NCI-H1436 treated with DMSO at 0.1 percent for 48 hours (cell line): ENCODE measurements at regions not wholly inside any gene's neighbourhood (a gene's known extent, or its start where the extent isn't known, plus 50 kb on each side); places are given as distances from the start of the nearest gene placed in this dataset.
"Not testable (repeated sequence)": the region's sequence is repeated elsewhere in the genome, so short reads cannot be mapped to it uniquely, and the experiment has no call there.

Source experiments
- DNase-seq: peaks from one replicate; lab custom pipeline; 2025; lab: John Stamatoyannopoulos, UW

GRCh38 chr14:81584495-81584894 lies 50.8 kb upstream of the SEL1L start:
- DNase-seq = no peak

GRCh38 chr14:81589381-81590065 lies 55.9 kb upstream of the SEL1L start:
- DNase-seq = no peak

- no peak for DNase-seq
Observed at GRCh38 chr14:81591266-81591665, 57.6 kb upstream of the SEL1L start.

- no peak for DNase-seq
Observed at GRCh38 chr14:81594012-81594411, 60.4 kb upstream of the SEL1L start.

GRCh38 chr14:81605660-81606059 lies 72.0 kb upstream of the SEL1L start:
- DNase-seq = no peak

GRCh38 chr14:81613341-81614045 lies 79.8 kb upstream of the SEL1L start:
- no peak for DNase-seq

GRCh38 chr14:81614302-81614701 lies 80.6 kb upstream of the SEL1L start:
- DNase-seq = not testable (repeated sequence)

GRCh38 chr14:81618695-81619094 lies 85.0 kb upstream of the SEL1L start:
- DNase-seq = no peak

GRCh38 chr14:81619816-81620215 lies 86.2 kb upstream of the SEL1L start:
- DNase-seq = peak; percentile 46

- not testable (repeated sequence) for DNase-seq
Observed at GRCh38 chr14:81623771-81624396, 90.2 kb upstream of the SEL1L start.

- DNase-seq = peak; percentile 27
Observed at GRCh38 chr14:81625343-81625742, 91.7 kb upstream of the SEL1L start.

GRCh38 chr14:81632157-81632556 lies 98.5 kb upstream of the SEL1L start:
- DNase-seq = no peak

- DNase-seq = no peak
Observed at GRCh38 chr14:81633496-81633895, 99.8 kb upstream of the SEL1L start.

GRCh38 chr14:81637639-81638038 lies 104.0 kb upstream of the SEL1L start:
- DNase-seq = no peak

- no peak for DNase-seq
Observed at GRCh38 chr14:81638656-81639280, 105.1 kb upstream of the SEL1L start.

- no peak for DNase-seq
Observed at GRCh38 chr14:81653626-81654025, 120.0 kb upstream of the SEL1L start.

- no peak for DNase-seq
Observed at GRCh38 chr14:81655423-81656314, 122.0 kb upstream of the SEL1L start.

- DNase-seq = no peak
Observed at GRCh38 chr14:81656811-81657210, 123.2 kb upstream of the SEL1L start.

GRCh38 chr14:81662066-81662465 lies 128.4 kb upstream of the SEL1L start:
- DNase-seq = no peak

- no peak for DNase-seq
Observed at GRCh38 chr14:81662570-81663197, 129.0 kb upstream of the SEL1L start.

- no peak for DNase-seq
Observed at GRCh38 chr14:81668626-81669274, 135.1 kb upstream of the SEL1L start.
